GM21786 (cell line): ENCODE measurements at regions not wholly inside any gene's neighbourhood (a gene's known extent, or its start where the extent isn't known, plus 50 kb on each side); places are given as distances from the start of the nearest gene placed in this dataset.

ENCODE experiments used
- ATAC-seq: cut with Tn5 transposase; IDR thresholded peaks from one replicate; pipeline ENCODE4 v1.9.1; 2021; ENCODE audit not compliant: unreplicated experiment

DNA sequence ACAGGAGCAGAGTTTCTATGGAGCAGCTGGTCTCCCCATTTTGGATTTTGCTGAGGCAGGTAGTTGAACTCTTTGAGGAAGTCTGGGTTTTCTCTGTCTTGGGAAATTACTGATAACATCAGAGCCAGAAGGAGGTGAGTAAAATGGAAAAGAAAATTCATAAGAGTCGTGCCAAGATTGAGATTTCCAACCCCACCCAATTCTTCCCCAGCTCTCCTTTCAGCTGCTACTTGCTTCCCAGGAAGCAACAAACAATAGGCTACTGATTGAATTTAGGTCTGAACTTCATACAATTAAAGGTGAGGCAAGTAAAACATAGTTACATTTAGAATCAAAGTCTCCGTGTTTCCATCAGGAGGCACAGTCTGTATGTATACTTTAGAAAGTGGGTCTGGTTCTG lies 54.6 kb upstream of the EOLA2 start:
- no peak for ATAC-seq

GRCh38 chrX:149993989-149994388 lies 55.7 kb upstream of the EOLA2 start:
- ATAC-seq = no peak

DNA sequence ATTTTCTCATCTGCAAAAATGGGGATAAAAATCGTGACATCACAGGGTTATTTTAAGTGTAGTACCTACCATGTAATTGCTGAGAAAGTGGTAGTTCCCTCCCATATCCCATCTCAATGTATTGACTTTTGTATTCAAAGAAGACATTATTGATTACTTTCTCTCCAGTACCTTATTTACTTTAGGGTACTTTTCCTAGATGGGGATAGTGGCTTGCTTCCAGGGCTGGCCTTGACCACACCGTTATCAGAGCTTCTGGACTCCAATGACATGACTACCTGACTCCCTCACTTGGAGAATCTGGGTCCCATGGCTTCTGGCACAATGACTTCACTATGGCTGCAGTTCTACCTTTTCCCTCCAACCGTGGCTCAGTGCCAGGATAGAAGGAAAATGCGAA lies 58.2 kb upstream of the EOLA2 start:
- no peak for ATAC-seq

GRCh38 chrX:150005027-150005426 lies 66.7 kb upstream of the EOLA2 start:
- ATAC-seq = no peak

DNA sequence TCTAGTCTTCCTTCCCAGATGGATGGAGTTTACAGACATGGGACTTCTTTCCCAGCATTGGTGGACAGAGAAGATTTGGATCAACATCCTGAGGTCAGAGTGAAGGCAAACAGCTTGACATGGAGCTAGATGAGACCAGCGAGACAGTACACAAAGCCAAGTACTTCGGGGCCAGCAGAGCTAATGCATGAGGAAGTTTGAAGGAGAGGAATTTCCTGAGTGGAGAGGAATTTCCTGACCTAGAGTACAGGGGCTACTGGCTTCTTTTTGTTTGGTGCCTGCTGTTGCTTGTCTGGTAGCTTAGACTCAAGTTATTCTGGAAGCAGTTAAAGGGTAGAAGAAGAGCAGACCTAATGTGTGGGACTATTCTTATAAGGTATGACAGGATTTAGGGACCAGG lies 69.1 kb upstream of the EOLA2 start:
- ATAC-seq = no peak

DNA sequence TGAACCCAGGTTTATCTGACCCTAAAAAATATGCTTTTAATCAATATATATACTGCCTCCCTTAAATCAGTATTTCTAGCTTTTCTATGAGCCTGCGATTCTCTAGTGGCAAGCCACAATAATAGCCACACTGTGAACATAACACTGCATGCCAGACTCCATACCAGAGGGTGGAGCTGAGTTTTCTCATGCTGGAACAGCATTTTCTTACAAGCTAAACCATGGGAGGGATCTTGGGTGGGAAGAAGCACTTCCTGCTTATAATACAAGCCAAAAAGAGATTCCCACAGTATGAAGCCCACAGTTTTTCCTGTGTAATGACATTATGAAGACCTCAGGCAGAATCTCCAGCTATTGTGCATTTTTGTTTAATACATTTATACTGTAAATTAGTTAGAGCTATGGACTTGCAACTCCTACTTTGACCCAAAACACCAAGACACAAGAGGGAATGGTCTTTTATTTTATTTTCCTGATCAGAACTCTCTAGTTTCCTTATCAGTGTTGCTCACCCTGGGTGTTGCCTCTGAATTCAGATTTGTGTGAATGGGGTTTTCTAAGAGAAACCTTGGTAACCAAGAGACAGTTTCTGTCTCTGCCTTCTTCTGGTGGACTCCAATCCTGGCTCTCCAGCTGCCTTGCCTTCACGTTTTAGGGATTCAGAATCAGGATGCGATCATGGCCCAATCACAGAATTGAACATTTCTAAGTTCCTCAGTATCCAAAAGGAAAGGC lies 74.5 kb upstream of the EOLA2 start:
- ATAC-seq = no peak

DNA sequence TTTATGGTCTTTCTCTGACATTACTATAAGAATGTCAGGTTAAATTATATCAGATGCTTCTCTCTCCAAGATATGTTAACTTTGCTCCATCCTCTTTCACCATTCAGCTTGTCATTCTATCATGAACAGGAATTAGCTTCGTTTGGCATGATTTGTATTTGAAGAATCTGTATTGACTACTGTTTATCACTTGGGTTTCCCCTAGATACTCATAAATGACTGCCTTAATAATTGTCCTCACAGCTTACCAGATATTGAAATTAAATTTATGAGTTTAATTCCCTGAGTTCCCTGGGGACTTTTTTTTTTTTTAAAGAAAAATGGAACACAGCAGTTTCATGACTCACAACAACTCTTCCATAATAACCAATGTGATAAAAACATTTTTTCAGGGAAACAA lies 76.2 kb upstream of the EOLA2 start:
- ATAC-seq = no peak

DNA sequence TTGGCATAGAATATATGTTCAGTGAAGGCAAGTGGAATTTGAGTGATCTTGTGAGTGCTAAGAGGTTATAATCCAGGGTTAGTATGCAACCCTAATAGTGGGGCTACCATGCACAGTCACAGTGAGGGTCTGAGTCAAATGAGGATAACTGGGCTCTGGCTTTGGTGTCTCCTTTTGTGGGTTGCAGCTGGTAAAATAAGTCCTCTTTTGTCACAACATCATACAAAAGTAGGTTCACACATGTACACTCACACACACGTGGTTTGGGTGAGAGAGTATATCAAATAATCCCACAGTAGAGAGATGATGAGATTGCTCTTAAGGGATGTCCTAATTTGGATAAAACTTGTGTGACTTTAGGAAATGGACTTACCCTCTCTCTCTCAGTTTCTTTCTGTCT lies 79.6 kb upstream of the EOLA2 start:
- no peak for ATAC-seq

GRCh38 chrX:150018931-150019361 lies 80.7 kb upstream of the EOLA2 start:
- no peak for ATAC-seq

DNA sequence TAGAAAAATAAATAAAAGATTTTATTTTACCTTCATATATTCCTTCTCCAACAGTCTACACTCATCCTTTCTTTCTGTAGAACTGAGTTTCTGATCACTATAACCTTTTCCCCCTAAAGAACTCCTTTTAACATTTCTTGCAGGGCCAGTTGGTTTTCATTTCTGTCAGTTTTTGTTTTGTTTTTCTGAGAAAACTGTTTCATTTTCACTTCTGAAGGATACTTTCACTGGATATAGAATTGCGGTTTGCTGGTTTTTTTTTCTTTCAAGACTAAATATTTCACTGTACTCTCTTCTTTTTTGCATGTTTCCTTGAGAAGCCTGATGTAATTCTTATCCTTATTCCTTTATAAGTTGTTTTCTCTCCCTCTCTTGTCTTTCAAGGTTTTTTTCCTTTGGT lies 90.4 kb upstream of the EOLA2 start:
- ATAC-seq = peak; percentile 79

- ATAC-seq = no peak
Measured at GRCh38 chrX:150032742-150033141, 94.5 kb upstream of the EOLA2 start.

DNA sequence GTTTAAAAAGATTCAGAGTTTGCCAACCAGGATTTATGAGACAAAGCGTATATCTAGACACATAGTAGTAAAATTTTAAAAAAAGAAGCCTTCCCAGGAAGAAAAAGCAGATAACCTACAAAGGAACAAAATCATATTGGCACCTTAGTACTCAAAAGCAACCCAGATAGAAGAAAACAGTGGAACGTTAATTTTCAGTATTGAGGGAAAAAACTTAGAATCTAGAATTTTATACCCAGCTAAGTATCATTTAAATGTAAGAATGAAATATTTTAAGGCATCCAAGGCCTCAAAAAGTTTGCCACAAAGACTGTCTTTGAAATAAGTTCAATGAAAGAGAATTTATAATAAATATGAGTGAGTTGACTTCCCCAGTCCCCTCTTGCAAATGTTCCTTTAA lies 96.5 kb upstream of the EOLA2 start:
- ATAC-seq = no peak

DNA sequence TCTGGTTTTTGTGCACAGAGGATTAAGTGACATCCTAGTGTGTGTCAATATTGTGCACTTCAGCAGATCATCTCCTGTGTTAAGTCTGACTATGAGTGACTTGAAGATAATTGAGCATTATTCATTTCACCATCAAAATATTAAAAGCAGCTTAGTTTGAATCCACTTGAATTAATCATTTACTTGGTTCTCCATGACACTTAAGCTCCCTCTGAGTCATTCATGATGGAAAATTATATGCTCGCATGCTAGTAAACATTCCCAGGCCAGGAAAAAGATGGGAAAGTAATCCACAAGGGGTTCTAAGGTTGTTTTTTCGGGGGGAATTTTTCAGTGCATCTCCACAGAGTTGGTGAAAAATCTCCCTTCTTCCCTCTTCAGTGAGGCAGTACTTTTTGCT lies 97.2 kb upstream of the EOLA2 start:
- ATAC-seq = no peak

GRCh38 chrX:150036181-150036580 lies 97.9 kb upstream of the EOLA2 start:
- ATAC-seq = no peak

GRCh38 chrX:150036641-150037040 lies 98.3 kb upstream of the EOLA2 start:
- ATAC-seq = no peak

DNA sequence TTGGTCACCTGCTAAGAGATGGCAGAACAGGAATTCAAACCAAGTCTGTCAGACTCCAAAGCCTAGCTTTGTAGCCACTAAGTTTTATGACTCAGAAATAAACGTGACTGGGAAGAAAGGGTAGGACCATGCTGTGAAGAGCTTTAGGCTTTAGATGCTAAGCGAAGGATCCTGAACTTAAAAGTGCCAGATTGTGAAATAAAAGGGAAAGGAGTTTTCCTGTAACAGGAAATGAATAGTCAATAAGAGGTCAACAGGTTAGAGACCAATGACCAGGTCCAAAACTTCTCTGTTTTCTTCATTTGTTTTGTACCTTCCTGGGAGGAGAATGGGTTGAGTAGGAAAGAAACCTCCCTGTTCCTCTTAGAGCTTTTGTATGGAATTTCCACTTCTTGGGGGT lies 98.8 kb upstream of the EOLA2 start:
- no peak for ATAC-seq

GRCh38 chrX:150038315-150038714 lies 100.0 kb upstream of the EOLA2 start:
- no peak for ATAC-seq

DNA sequence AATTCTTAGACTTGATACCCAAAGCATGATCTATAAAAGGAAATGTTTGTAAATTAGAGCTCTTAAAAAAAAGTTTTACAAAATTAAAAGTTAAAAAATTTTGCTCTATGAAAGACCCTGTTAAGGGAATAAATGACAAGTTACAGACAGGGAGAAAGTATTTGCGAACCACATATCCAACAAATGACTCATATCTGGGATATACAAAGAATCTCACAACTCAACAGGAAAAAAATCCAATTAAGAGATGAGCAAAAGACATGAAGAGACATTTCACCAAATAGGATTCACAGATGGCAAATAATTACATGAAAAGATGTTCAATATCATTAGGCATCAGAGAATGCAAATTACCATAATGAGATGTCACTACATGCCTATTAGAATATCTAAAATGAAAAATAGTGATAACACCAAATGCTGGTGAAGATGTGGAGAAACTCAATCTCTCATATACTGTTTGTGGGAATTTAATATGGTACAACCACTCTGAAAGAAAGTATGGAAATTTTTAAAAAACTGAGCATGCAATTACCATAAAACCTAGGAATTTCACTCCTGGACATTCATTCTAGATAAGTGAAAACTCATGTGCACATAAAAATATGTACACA lies 100.8 kb upstream of the EOLA2 start:
- ATAC-seq = no peak

DNA sequence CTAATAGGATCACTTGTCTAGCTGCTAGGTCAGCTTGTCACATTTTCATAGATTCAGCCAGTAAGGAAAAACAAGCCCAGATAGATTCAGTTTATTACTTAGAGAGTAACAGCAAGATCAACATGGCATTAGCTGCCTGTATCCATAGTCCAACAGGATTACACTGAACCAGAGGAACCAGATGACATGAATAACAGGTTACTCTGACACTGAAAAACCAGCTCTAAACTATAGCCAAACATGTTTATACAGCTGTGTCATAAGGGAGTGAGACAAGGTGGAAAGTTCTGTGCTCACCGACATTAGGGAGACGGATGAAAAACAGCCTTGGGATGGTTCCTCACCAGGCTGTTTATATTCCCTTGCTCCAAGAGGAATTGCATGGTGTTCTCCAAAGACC lies 102.9 kb upstream of the EOLA2 start:
- no peak for ATAC-seq

DNA sequence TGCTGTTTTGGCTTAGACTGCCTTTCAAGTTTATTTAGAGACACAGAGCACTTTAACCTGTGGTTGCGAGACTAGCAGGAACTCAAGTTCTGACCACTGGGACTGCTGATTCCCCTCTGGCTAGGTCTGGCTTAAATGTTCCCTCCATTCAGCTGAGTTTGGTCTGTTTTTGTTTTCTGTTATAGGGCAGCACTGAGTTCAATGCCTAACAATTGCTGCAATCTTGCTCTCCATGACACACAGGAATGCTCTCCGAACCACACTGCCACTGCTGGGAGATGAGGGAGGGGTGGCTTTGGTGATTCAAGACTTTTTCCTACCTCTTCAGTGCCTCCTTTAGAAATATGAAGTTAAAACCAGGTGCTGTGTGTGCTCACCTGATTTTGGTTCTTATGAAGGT lies 106.3 kb upstream of the EOLA2 start:
- no peak for ATAC-seq

DNA sequence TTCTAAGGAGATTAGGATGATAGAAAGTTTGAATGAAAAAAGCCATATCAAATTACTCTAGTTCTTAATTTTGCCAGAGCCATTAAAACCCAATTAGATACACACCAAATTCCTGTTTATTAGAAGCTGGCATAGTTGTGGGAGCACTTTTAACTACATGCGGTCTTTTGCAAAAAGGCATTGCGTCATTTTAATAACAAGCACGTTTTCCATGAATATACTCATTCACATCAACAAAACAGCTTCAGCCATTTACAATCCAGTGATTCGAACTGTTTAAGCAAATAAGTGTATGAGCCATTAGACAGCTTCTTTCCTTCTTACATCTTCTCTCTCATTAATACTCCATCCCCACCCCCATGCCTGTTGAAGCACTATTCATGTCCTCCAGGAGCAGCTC lies 109.5 kb upstream of the EOLA2 start:
- ATAC-seq = no peak

- ATAC-seq = no peak
Measured at GRCh38 chrX:150049647-150050046, 111.4 kb upstream of the EOLA2 start.

- no peak for ATAC-seq
Measured at GRCh38 chrX:150050387-150050786, 112.1 kb upstream of the EOLA2 start.
